ENCODE measurements at regions not wholly inside any gene's neighbourhood (a gene's known extent, or its start where the extent isn't known, plus 50 kb on each side); places are given as distances from the start of the nearest gene placed in this dataset.
"Not testable (repeated sequence)": the region's sequence is repeated elsewhere in the genome, so short reads cannot be mapped to it uniquely, and the experiment has no call there.

DNA sequence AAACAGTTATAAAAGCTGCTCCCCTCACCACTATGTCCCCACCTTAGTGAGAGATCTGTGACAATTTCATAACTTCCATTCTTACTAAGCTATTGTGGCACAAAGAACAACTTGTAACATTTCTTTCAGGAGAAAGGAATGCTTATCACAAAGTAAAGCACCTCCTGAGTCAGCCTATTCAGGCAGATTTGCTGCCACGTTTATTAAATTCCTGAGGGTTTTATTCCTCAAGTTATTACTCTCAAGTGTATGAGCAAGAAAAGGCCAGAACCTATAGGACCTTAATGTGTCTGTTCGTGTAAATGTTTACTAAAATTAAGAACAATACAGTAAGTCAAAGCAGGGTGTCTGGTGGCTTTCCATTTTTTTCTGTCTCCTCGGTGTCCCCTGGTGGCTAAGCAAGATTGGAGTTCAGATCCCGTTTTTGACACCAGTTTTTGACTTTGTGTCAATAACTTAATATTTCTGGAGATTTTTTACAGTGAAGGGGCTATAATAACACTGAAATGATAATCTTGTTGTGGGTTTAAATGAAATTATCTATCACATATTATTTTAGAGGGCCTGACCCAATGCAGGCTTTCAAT is 1539.6 kb downstream of the BRINP3 start:
- DNase-seq: peak; percentile 8

DNA sequence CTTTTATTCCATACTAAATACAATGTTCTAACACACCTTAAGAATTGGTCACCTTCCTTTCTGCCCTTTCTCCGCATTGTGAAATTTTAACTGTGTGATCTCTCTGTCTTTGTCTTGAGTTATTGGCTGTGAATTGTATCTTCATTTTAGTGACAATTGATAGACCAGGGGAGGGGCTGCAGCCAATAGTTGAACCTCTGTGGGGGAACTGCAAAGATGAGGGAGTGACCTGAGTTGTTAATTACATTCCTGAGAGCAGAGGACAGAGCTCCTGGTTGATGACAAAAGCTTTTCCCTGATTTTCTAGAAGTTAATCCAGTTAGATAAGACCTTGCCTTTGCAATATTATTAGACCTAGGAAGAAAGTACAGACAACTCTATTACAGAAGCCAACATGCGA is 1535.7 kb downstream of the BRINP3 start:
- DNase-seq: peak; percentile 49

DNA sequence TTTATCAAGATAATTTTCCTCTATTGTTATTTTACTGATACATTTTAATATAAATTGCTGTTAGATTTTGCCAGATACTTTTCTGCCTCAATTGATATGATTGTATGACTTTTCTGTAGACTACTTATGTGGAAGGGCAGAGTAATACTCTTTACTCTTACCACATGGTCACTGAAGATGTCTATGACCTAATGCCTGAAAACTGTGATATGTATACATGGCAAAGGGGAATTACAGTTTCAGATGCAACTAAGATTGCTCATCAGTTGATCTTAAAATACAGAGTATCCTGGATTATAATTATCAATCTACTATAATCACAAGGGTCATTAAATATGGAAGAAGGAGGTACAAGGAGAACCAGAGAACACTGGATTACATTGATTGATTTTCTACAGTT is 1528.0 kb downstream of the BRINP3 start:
- no peak for DNase-seq

DNA sequence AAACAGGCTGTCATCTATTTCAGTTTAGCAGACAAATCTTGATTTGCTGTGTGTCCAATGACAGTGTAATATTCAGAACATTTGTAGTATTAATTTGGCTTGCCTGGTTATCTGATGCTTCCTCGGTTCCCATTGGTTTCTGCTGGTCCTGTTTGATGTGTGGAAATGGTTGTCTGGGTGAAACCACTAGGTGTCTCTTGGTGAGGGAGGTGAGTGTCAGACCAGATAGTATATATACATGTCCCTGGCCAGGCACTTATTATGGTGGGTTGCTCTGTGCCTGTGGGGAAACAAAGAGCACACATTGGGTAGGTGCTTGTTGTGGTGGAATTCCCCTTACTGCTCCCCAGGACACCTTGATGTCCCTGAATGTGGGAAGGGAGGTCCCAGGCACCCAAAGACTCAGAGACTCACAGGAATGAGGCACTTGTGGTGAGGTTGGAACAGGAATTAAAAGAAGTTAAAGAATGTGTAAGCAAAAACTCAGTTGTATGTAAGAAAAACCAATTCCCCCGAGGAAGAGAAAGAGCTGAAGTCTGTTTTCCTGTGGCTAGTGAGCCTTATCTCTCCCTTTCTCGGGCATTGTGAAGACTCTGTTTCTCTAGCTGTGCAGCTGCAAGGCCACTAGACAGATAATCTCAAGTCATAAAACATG is 1519.1 kb downstream of the BRINP3 start:
- DNase-seq: no peak

DNA sequence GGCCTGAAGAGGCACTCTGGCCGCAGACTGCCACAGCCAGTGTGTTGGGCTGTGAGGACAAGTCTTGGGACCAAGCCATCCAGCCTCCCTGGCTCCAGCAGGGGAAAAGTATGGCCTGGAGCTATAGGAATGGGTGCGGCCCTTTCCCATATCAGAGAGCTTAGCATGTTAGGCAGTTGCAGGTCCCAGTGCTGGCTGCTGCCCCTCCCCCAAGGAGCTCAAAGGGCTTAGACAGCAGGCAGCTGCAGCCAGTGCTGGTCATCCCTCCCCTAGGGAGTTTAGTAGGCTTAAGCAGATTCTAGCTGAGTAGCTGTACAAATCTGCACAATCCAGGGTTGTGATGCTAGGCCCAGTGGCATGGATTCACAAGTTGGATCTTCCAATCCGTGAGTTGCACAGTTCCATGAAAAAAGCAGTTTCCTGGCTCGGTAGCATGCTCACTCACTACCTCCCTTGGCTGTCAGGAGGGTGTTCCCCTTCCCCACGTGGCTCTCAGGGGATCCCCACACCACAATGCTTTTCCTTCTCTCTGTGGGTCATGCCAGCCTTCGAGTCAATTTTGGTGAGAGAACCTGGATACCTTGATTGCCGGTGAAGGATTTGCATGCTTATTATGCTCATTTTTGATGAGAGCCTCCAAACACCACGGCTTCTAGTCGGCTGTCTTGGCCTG is 1490.8 kb downstream of the BRINP3 start:
- peak; percentile 99 for DNase-seq

DNA sequence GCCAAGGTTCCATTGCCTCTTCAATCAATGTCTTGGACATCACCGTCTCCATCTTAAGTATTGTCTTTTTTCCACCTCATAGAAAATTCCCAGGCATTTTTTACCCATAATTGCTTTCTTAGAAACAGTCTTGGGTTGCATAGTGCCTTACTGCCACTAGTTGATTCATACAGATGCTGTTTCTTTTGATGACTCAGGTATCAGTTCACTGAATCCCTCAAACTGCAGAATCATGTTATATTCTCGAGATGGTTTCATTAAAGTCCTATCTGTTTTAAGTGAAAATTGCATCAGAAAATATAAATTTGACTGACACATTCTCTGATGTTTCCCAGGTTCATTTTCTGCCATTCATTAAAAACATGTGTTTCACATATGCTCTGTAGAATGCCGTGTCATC is 1489.1 kb downstream of the BRINP3 start:
- DNase-seq: no peak

DNA sequence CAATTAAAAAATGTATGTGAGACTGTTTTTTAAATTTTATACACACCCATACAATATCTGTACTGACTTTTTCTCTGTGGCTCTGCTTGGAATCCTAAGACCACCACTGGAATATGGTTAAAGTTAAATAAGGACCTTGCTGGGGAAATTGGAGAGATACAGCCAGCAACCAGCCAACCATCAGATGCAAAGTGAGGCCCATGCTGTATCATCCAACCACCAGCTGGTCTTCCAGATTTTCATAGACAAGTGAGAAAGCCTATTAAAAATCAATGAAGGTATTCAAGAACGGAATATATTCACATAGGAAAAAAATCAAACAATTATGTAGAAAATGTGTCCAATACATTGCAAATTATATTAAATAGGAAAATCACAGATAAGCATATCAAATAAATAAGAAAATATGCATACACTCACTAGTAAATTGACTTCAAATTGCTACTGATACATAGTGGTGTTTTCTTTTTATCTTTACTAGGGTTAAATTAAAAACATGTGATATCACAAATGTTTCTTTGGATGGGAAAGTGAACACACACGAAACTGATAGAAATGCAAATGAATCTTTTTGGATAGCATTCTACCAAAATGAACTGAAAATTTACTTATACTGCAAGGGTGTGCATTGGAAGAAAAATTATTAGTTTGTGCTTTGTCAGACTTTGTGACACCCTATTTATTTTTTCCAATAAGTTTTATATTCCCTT is 1486.3 kb downstream of the BRINP3 start:
- DNase-seq: no peak

DNA sequence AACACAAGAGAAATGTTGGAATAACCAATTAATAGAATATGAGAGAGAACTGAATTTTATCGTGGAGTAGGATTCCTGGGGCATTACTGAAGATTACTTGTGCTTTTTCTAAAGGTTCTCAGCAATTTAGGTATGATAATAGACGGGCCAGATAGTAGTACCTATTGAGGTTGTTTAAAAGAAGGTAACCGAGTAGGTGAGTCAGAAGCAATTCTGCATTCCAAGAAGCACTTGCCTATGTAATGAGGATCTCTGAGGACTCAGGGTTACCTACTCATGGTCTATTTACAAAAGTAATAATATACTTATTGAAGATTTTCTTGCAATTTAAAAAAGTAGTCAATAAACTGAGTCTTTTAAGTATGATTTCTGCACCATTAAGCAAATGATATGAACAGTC is 1469.8 kb downstream of the BRINP3 start:
- no peak for DNase-seq

DNA sequence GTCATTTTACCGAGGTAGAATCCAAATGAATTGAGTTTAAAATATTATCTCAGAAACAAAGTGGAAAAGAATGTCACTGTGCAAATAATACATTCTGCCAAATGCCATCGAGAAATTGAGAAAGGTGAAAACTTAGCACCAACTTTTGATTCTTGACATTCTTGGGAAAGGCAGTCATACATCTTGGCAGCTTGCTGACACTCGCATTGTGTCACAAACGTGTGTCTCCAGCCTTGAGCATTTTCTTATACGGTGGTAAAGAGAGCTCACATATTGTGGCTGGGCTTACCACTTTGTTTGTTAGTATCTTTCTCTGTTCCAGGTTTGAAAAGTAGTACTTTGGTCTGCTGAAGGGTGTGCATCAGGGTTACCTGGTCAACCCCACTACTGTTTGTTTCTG is 1456.1 kb downstream of the BRINP3 start:
- no peak for DNase-seq

DNA sequence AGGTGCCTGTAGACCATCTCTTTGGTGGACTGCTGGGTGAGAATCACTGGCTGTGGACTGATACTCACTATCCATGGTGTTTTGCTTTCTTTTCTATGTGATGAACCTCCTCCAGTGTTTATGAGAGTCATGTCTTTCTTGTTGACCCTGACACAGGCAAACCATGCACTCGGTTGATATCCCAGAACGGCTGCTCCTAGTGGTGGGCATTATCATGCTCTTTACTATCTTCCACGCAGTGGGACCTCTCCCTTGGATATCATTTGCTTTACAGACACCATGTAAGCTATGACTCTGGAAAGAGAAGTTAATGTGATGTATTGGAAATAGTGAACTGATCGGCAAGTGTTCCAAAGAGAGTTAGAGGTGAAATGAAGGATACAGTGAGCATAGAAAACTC is 1455.6 kb downstream of the BRINP3 start:
- no peak for DNase-seq

DNA sequence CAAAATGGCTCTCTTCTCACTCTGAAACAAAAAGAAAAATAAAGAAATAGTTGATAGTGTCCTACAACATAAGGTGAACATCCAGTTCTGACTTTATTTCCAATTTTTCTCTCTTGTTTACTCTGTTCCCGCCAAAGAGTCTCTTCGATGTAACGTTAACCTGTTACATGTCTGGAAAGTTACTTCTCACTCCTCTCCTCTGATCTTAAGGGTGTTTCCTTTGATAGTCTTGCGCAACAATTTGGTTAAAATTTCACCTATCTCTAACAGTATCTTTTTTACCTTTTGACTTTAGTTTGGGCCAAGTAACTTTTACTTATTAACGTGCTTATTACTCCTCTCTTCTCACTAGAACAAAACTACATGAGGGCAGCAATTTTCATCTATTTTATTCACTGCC is 1450.2 kb downstream of the BRINP3 start:
- DNase-seq: no peak

DNA sequence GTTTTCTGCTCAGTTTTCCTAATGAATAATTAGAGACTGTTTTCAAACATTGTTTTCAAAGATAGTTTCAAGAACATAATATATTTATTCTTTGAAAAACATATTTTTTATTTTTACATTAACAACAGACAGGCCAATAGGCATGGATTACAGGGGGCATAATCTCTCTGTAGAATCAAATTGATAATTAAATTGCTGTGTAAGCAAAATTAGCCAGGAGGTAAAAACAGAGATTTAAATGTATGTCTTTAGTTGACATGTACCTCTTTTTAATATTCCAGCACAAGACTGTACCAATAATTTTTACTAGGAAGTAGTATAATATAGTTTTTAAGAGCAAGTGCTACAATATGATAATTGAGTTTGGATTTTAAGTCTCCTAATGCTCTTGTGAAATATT is 1444.5 kb downstream of the BRINP3 start:
- no peak for DNase-seq

DNA sequence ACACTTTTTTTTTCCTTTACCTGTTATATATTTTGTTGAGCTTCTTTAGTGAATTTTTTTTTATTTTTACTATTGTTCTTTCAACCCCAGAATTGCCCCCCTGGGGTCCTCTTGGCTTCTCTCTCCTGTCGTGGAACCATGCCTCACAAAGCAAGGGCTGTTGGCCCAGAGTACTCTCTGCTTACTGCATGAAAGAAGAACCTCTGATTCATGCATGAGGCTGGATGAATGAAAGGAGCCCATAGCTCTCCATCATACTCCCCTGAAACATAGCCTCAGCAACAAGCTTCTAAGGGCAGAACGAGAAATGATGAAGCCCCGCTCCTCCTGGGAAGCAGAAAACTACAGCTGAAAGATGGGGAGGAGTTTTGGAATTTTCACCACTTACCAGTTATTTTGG is 1441.0 kb downstream of the BRINP3 start:
- DNase-seq: no peak

DNA sequence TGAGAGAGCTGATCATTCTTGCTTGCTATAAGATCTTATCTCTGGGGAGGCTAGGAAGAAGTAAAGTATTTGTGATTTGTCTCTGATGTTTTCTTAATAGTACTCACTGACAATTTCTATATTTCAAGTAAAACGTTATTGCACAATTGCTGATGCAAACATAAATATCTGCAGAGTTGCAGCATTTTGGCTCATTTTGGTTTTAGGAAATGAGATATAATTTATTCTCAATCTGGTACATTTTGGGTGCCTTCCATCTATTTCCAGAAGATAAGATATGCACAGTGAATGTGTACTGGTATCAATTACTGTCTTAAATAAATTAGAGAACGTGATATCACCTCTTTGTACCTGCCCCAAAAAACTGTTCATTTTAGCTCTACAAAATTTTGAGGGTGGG is 1431.5 kb downstream of the BRINP3 start:
- DNase-seq: no peak

DNA sequence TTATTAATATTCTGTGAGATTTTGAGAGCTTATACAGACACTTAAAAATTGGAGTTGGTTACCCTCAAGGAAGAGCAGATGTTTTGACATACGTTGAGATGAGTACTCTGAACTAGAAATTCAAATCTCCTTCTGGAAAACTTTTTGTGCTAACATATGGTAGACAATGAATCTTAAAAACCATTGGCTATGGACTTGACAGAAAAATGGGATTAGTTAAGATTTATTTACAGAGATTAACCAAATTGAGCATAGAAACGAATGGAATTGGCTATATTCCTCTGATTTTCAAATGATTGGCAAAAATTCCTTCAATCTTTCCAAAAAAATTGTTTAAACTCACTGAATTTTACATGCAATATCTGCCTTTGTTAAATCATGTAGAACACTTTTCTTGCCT is 1392.9 kb downstream of the BRINP3 start:
- DNase-seq: peak; percentile 64

DNA sequence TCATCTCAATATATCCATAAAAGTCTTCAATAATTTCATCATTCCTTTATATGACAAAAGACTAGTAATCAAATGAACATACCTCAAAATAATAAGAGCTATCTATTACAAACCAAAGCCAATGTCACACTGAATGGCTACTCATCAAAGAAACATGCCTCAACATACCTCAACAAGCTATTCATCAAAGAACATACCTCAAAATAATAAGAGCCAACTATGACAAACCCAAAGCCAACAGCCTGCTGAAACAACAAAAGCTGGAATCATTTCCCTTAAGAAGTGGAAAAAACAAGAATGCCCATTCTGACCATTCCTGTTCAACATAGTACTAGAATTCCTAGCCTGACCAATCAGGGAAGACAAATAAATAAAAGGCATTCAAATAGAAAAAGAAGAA is 1373.7 kb downstream of the BRINP3 start:
- DNase-seq: no peak

DNA sequence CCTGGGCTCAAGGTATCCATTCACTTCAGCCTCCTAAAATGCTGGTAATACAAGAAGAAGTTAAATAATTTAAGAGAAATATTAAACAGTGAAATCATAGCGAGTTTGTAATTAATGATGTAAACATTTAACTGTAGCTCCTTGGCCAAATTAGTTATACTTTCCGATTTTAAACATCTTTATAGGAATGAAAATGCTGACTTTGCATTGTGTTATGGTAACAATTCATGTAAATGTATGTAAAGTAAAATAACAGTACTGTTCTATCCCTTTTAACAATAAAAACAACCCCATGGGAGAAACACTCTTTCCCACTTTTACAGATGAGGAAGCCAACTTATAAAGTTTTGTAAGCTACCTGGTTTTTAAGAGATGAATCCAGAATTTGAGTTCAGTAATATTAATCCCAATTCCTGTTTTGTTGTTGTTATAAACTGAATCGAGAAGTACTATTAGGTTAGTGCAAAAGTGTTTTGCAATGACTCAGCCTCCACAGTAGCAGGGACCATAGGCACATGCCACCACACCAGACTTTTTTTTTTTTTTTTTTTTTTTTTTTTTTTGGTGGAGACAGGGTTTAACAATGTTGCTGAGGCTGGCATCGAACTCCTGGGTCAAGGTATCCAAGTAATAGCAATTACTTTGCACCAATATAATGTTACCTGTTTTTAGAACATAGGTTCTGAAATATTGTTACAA is 1360.4 kb downstream of the BRINP3 start:
- no peak for DNase-seq

DNA sequence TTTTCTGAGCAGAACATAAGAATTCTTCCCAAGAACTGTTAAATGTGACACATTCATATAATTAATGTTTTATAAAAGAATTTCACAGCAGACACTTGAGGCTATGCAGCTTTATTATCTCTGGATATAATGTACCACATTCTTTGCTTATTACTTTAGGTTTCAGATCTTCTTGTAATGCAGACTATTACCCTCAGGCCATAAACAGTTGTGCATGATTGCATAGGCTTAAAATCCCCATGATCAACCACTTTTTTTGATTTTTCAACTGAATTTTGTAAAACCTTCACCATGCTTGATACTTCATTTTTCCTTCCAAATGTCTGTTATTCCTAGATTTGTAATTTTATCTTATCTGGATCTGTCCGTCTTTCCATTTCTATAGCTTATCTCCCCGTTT is 1355.7 kb downstream of the BRINP3 start:
- DNase-seq: no peak

DNA sequence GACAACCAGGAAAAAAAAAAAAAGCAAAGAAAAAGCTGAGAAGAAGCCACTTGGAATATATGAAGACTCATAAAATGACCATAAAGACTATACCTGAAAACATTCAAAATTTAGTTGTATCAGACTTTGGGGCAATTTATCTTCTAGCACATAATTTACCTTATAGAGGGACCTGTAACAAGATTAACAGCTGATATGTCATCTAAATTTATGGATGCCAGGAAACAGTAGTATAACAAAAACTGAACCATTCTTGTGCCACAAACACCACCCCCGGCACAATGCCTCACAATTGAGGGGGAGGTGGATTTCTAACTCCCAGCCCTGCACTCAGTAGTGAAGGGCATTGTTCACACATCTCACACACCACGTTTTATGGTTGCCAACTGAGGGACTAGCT is 1352.0 kb downstream of the BRINP3 start:
- DNase-seq: no peak

DNA sequence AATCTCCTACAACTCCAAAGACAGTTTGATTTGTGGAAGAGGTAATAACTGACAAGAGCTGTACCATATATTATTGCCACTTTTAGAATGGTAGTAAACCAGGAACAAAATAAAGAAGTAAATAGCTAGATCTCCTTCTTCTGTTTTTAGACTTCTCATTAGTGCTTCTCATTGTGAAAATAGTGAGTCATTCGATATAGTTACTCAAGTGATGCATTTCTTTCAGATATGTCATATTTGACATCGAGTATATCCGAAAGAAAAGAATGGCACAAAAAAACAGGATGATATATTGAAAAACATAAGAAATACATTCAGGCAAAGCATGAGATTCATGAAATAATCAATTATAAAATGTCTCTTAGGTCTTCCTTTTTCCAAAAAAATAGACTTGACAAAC is 1346.1 kb downstream of the BRINP3 start:
- DNase-seq: no peak

DNA sequence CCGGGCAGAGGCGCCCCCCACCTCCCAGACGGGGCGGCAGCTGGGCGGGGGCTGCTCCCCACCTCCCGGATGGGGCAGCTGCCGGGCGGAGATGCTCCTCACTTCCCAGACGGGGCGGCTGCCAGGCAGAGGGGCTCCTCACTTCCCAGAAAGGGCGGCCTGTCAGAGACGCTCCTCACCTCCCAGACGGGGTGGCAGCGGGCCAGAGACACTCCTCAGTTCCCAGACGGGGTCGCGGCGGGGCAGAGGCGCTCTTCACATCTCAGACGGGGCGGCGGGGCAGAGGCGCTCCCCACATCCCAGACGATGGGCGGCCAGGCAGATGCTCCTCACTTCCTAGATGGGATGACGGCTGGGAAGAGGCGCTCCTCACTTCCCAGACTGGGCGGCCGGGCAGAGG is 1337.9 kb downstream of the BRINP3 start:
- DNase-seq: not testable (repeated sequence)

DNA sequence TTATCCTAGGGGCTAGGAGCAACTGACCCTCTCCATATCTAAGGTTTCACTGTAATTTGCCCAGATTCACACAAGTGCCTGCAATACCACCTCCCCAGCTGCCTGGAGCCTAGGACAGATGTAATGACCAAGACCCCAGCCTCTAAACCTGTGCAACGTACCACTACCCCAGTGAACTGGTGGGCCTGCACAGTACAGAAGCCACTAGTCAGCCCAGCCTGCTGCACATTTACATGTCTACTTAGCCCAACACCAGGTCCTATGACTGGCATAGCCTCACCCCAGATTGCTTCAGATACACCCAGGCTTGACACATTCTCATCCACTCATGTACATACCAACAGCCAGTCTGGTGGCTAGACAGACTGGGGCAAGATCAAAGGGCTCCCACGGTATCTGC is 1336.6 kb downstream of the BRINP3 start:
- DNase-seq: no peak

Measured in NCI-H82 (cell line).